Choroid plexus epithelial cell (primary cell): ENCODE measurements at regions not wholly inside any gene's neighbourhood (a gene's known extent, or its start where the extent isn't known, plus 50 kb on each side); places are given as distances from the start of the nearest gene placed in this dataset.

Source experiments
- DNase-seq: peaks from one replicate; pipeline ENCODE4 v3.0.0-alpha.2; 2010; ENCODE audit warnings: low read depth
- H3K4me3 ChIP-seq: 2 replicates; pipeline ENCODE4 v1.5.1; 2011; ENCODE audit warnings: low read depth, mild to moderate bottlenecking, control low read depth, low read length, moderate library complexity
- CTCF ChIP-seq: conservative IDR thresholded peaks from 2 replicates; pipeline ENCODE4 v1.5.1; 2011; ENCODE audit warnings: low read depth, mild to moderate bottlenecking, control low read depth, inconsistent platforms, low read length, moderate library complexity

GRCh38 chr4:136457577-136457976 is 1074.7 kb downstream of the PCDH18 start:
- no peak overlapping the region for H3K4me3 ChIP-seq
- TF ChIP-seq CTCF, result no peak
- DNase-seq, result no peak

GRCh38 chr4:136457004-136457403 is 1075.3 kb downstream of the PCDH18 start:
- TF ChIP-seq CTCF, result no peak
- DNase-seq, result no peak
- H3K4me3 ChIP-seq, result no peak overlapping the region

GRCh38 chr4:136443006-136443405 is 1089.3 kb downstream of the PCDH18 start:
- no peak overlapping the region for H3K4me3 ChIP-seq
- DNase-seq, result no peak
- no peak for TF ChIP-seq CTCF

GRCh38 chr4:136442447-136442846 is 1089.8 kb downstream of the PCDH18 start:
- H3K4me3 ChIP-seq, result no peak overlapping the region
- DNase-seq, result no peak
- TF ChIP-seq CTCF, result no peak

- DNase-seq, result no peak
- H3K4me3 ChIP-seq, result no peak overlapping the region
- TF ChIP-seq CTCF, result no peak
Observed at GRCh38 chr4:136441629-136442282, 1090.5 kb downstream of the PCDH18 start.

GRCh38 chr4:136438645-136439044 is 1093.6 kb downstream of the PCDH18 start:
- no peak for DNase-seq
- TF ChIP-seq CTCF, result no peak

GRCh38 chr4:136424052-136424451 is 1108.2 kb downstream of the PCDH18 start:
- TF ChIP-seq CTCF, result no peak
- DNase-seq, result no peak
- H3K4me3 ChIP-seq, result no peak overlapping the region

More at GRCh38 chr4:136438645-136439044, 1093.6 kb downstream of the PCDH18 start:
- no peak overlapping the region for H3K4me3 ChIP-seq
